K562 (cell line): ENCODE measurements at regions not wholly inside any gene's neighbourhood (a gene's known extent, or its start where the extent isn't known, plus 50 kb on each side); places are given as distances from the start of the nearest gene placed in this dataset.

Experiments used
- ATAC-seq: fragments of 200-7000 bp; cut with Tn5 transposase; 3 replicates; pipeline ENCODE4 v1.9.1; 2020; ENCODE audit warnings: moderate library complexity
- BruUV-seq: library from RNA; stranded (reverse); fragments of 400-500 nt; replicated peaks from 2 replicates; lab custom pipeline; 2021; lab: Mats Ljungman, UMichigan
- CTCF ChIA-PET: fragments of 300-600 bp; formaldehyde crosslinking; extraction: SDS; loops from one replicate; lab custom pipeline; 2021; ENCODE audit warnings: low intra/inter-chr PET ratio; lab: Yijun Ruan, JAX
- POLR2A ChIA-PET: fragments of 300-600, 350-650 bp; sonication (Branson Sonifier 250); formaldehyde crosslinking; extraction: SDS; loops from one replicate; lab custom pipeline; 2021; ENCODE audit warnings: antibody characterized with exemption, inconsistent platforms; lab: Yijun Ruan, JAX
- DNase-seq, 4 experiments: peaks; one replicate each; pipeline versions ENCODE4 v3.0.0 to v3.0.0-alpha.2; 2011 to 2018; ENCODE audit warnings: low spot score in 3 of 4, mixed read lengths in 3 of 4; ENCODE audit errors: extremely low read depth in 1 of 4
- FAIRE-seq: peaks from 2 replicates; lab custom pipeline; 2011; peaks lifted over from hg19 to GRCh38; lab: Jason Lieb, UNC
- H2AFZ ChIP-seq: 2 replicates; pipeline ENCODE4 v1.6.0; 2011; ENCODE audit warnings: low read depth, low read length, control low read depth, inconsistent platforms
- H3K27ac ChIP-seq: fragments of 200-600 bp; 3 replicates; pipeline ENCODE4 v1.8.0; 2011; ENCODE audit warnings: low read depth, mild to moderate bottlenecking, control low read depth, inconsistent platforms, low read length, moderate library complexity, mixed read lengths; ENCODE audit errors: extremely low read depth
- H3K27me3 ChIP-seq, 2 experiments: fragments of 300-600 bp in 1 of 2; 2 replicates in 1 of 2; 3 replicates in 1 of 2; pipeline versions ENCODE4 v1.6.0 to v1.8.0; 2011; ENCODE audit warnings: inconsistent platforms in 2 of 2, low read length in 2 of 2, mild to moderate bottlenecking in 1 of 2, mixed read lengths in 1 of 2, moderate library complexity in 1 of 2; ENCODE audit not compliant: control insufficient read depth in 2 of 2, insufficient read depth in 2 of 2
- H3K36me3 ChIP-seq: fragments of 300-600 bp; 3 replicates; pipeline ENCODE4 v1.8.0; 2011; ENCODE audit warnings: mild to moderate bottlenecking, low read length, inconsistent platforms; ENCODE audit not compliant: control insufficient read depth, insufficient read depth
- H3K4me1 ChIP-seq, 2 experiments: fragments of 200-600 bp in 1 of 2; replicated peaks in 1 of 2; 2 replicates in 1 of 2; 3 replicates in 1 of 2; pipeline versions ENCODE4 v1.5.1 to v1.8.0; 2011; ENCODE audit warnings: inconsistent platforms in 2 of 2, low read length in 2 of 2, mild to moderate bottlenecking in 1 of 2, mixed read lengths in 1 of 2, moderate library complexity in 1 of 2; ENCODE audit not compliant: control insufficient read depth in 2 of 2, insufficient read depth in 2 of 2
- H3K4me2 ChIP-seq: 2 replicates; pipeline ENCODE4 v1.6.1; 2011; ENCODE audit warnings: low read length, control low read depth, inconsistent platforms, mixed read lengths; ENCODE audit not compliant: insufficient read depth
- H3K4me3 ChIP-seq: fragments of 200-600 bp; sonication (generic), shearing (Covaris generic); 2 replicates; pipeline ENCODE4 v1.5.1; 2016; ENCODE audit warnings: control low read depth, inconsistent platforms
- H3K79me2 ChIP-seq: fragments of 200-600 bp; 3 replicates; pipeline ENCODE4 v1.8.0; 2011; ENCODE audit warnings: low read length, inconsistent platforms; ENCODE audit not compliant: control insufficient read depth, insufficient read depth
- H3K9ac ChIP-seq, 2 experiments: 2 replicates each; pipeline versions ENCODE4 v1.6.0 to v1.6.1; 2011; ENCODE audit warnings: low read depth in 2 of 2, low read length in 2 of 2, control low read depth in 1 of 2, inconsistent platforms in 1 of 2, mild to moderate bottlenecking in 1 of 2, mixed read lengths in 1 of 2; ENCODE audit not compliant: insufficient read depth in 1 of 2
- H3K9me1 ChIP-seq: one replicate; pipeline ENCODE4 v1.6.0; 2011; ENCODE audit warnings: inconsistent platforms, mild to moderate bottlenecking, low read length, moderate library complexity; ENCODE audit not compliant: control insufficient read depth, insufficient read depth
- H3K9me3 ChIP-seq: replicated peaks from 2 replicates; pipeline ENCODE4 v1.5.1; 2011; ENCODE audit warnings: low read depth, low read length, inconsistent platforms; ENCODE audit not compliant: control insufficient read depth, insufficient read depth
- H4K20me1 ChIP-seq: replicated peaks from 2 replicates; pipeline ENCODE4 v1.6.1; 2011; ENCODE audit warnings: low read length, inconsistent platforms, mixed read lengths; ENCODE audit not compliant: control insufficient read depth, insufficient read depth
- BRF2 ChIP-seq: IDR thresholded peaks from 3 replicates; pipeline ENCODE4 v1.6.1; 2011; ENCODE audit warnings: borderline replicate concordance, mild to moderate bottlenecking; ENCODE audit not compliant: insufficient read length, insufficient read depth
- DEAF1 ChIP-seq: fragments of 450-650 bp; formaldehyde crosslinking; IDR thresholded peaks from 2 replicates; pipeline ENCODE4 v1.4.0; 2020; ENCODE audit warnings: mild to moderate bottlenecking, moderate library complexity
- DMBX1 ChIP-seq: fragments of 250-450 bp; sonication (Bioruptor Pico); IDR thresholded peaks from 2 replicates; pipeline ENCODE4 v1.8.0; 2022; ENCODE audit warnings: inconsistent platforms, mild to moderate bottlenecking, moderate library complexity, borderline replicate concordance
- HNRNPLL ChIP-seq: fragments of 200-400 bp; formaldehyde crosslinking; IDR thresholded peaks from 2 replicates; pipeline ENCODE4 v1.6.1; 2017; ENCODE audit warnings: low read length, low read depth, mild to moderate bottlenecking; ENCODE audit not compliant: poor library complexity, severe bottlenecking
- MAFK ChIP-seq: IDR thresholded peaks from 2 replicates; pipeline ENCODE4 v1.6.1; 2011; ENCODE audit warnings: low read length, improper control_type of control experiment
- MXD1 ChIP-seq: fragments of 250-450 bp; sonication (Bioruptor Pico); IDR thresholded peaks from 2 replicates; pipeline ENCODE4 v1.8.0; 2021; ENCODE audit warnings: borderline replicate concordance, mild to moderate bottlenecking, moderate library complexity; ENCODE audit not compliant: poor library complexity, severe bottlenecking
- RUNX1 ChIP-seq: sonication (generic); IDR thresholded peaks from 2 replicates; pipeline ENCODE4 v1.6.1; 2016; ENCODE audit warnings: antibody characterized with exemption, low read depth
- THAP7 ChIP-seq: fragments of 250-450 bp; sonication (Bioruptor Pico); IDR thresholded peaks from 2 replicates; pipeline ENCODE4 v1.5.0; 2021
- TRIM24 ChIP-seq, 2 experiments: fragments of 450-650 bp; IDR thresholded peaks; 2 replicates each; pipeline ENCODE4 v1.6.1; 2016
- USF2 ChIP-seq: sonication (generic); formaldehyde crosslinking; IDR thresholded peaks from 2 replicates; pipeline ENCODE4 v1.5.0; 2020; ENCODE audit warnings: missing genetic modification reagents
- ZNF449 ChIP-seq: fragments of 250-450 bp; sonication (Bioruptor Pico); IDR thresholded peaks from 2 replicates; pipeline ENCODE4 v1.8.0; 2022; ENCODE audit warnings: moderate library complexity, mild to moderate bottlenecking, inconsistent platforms
- WGBS: fragments of 100-300 bp; shearing (Covaris generic); methylation state at CpG from one replicate; pipeline ENCODE4 v1.1.6; 2016; ENCODE audit warnings: low coverage, mixed read lengths; ENCODE audit not compliant: insufficient coverage; ENCODE audit errors: missing lambda C conversion rate; 5-methylcytosine and 5-hydroxymethylcytosine counted together
- in situ Hi-C: fragments of 300-500 bp; cut with MboI; formaldehyde crosslinking; loops from 4 replicates; pipeline ENCODE4 v1.15.0; 2018; ENCODE audit warnings: inconsistent platforms, mixed read lengths
- intact Hi-C: fragments of 100-400 bp; cut with micrococcal nuclease; formaldehyde crosslinking; loops from 2 replicates; pipeline ENCODE4 v1.14.2; 2022

GRCh38 chr2:234406085-234406484 is 90.8 kb downstream of the ARL4C start (continued):
- no peak for TF ChIP-seq ZNF449 (CRISPR knock-in tag)
- no peak for TF ChIP-seq MAFK

- Histone ChIP-seq H3K9ac (no peak overlapping the region), H3K4me2 (no peak overlapping the region), H3K79me2 (no peaks in the 10 kb centered on the region), H3K9me1 (no peaks in the 10 kb centered on the region), H2AFZ (no peak overlapping the region), H3K9me3 (no peaks in the 10 kb centered on the region), H3K27me3 (peaks cover 0 to 4% of the 10 kb centered on the region in 2 experiments; a peak in 1 of 5 replicates), H3K36me3 (no peaks in the 10 kb centered on the region), H3K4me1 (no peaks in the 10 kb centered on the region), H3K4me3 (no peak overlapping the region), H3K27ac (no peak overlapping the region), H4K20me1 (no peaks in the 10 kb centered on the region; the same call in 1 of the 2 replicates)
- DNase-seq, result no peak
- TF ChIP-seq MXD1 (no peak), USF2 (no peak), BRF2 (no peak), DEAF1 (CRISPR knock-in tag) (no peak), TRIM24 (IDR thresholded peaks at IDR 0.05) (no peak), HNRNPLL (no peak), THAP7 (CRISPR knock-in tag) (no peak), RUNX1 (no peak), DMBX1 (CRISPR knock-in tag) (no peak)
- no peak for ATAC-seq
- in situ Hi-C loops (no loop called here), intact Hi-C loops (loop anchor here (5.0 kb wide), 2 partner anchors 118 to 268 kb away; no protein-coding TSS in a partner anchor)
- FAIRE-seq, result no peak
- no TSS peak for BruUV-seq
- POLR2A ChIA-PET, result interaction anchor here (0.6 kb wide), 1 partner anchor 20 kb away, joined by 3 read pairs; no protein-coding TSS in a partner anchor
- CTCF ChIA-PET, result no interaction called here
- WGBS, result 0% methylated on average over 2 of the region's 2 CpGs
Observed at GRCh38 chr2:234405462-234405861, 91.4 kb downstream of the ARL4C start.
